Activated naive CD4-positive, alpha-beta T cell (primary cell): ENCODE measurements at regions not wholly inside any gene's neighbourhood (a gene's known extent, or its start where the extent isn't known, plus 50 kb on each side); places are given as distances from the start of the nearest gene placed in this dataset.

Experiments
- DNase-seq, 4 experiments: peaks; one replicate each; lab custom pipeline; 2025; lab: John Stamatoyannopoulos, UW

- DNase-seq: no peak
Observed at GRCh38 chr5:56459394-56460194, 226.5 kb upstream of the ANKRD55 start.

- DNase-seq: no peak
Observed at GRCh38 chr5:56457887-56458812, 225.0 kb upstream of the ANKRD55 start.

- no peak for DNase-seq
Observed at GRCh38 chr5:56456002-56456401, 222.9 kb upstream of the ANKRD55 start.

- DNase-seq: no peak
Observed at GRCh38 chr5:56455417-56455816, 222.3 kb upstream of the ANKRD55 start.

- no peak for DNase-seq
Observed at GRCh38 chr5:56454219-56454862, 221.2 kb upstream of the ANKRD55 start.

GRCh38 chr5:56451742-56452141 lies 218.6 kb upstream of the ANKRD55 start:
- DNase-seq: no peak

GRCh38 chr5:56450766-56451165 lies 217.6 kb upstream of the ANKRD55 start:
- no peak for DNase-seq

- no peak for DNase-seq
Observed at GRCh38 chr5:56449071-56449640, 216.0 kb upstream of the ANKRD55 start.

- no peak for DNase-seq
Observed at GRCh38 chr5:56447656-56448055, 214.5 kb upstream of the ANKRD55 start.

- no peak for DNase-seq
Observed at GRCh38 chr5:56447232-56447631, 214.1 kb upstream of the ANKRD55 start.

- no peak for DNase-seq
Observed at GRCh38 chr5:56446728-56447127, 213.6 kb upstream of the ANKRD55 start.

- DNase-seq: no peak
Observed at GRCh38 chr5:56443826-56444225, 210.7 kb upstream of the ANKRD55 start.

GRCh38 chr5:56440871-56441740 lies 208.0 kb upstream of the ANKRD55 start:
- no peak for DNase-seq

- DNase-seq: no peak
Observed at GRCh38 chr5:56434986-56435385, 201.9 kb upstream of the ANKRD55 start.

GRCh38 chr5:56433039-56433617 lies 200.0 kb upstream of the ANKRD55 start:
- no peak for DNase-seq

- no peak for DNase-seq
Observed at GRCh38 chr5:56432321-56432720, 199.2 kb upstream of the ANKRD55 start.

GRCh38 chr5:56430422-56430821 lies 197.3 kb upstream of the ANKRD55 start:
- DNase-seq: no peak

- no peak for DNase-seq
Observed at GRCh38 chr5:56429110-56429561, 196.0 kb upstream of the ANKRD55 start.

- DNase-seq: no peak
Observed at GRCh38 chr5:56426693-56427092, 193.6 kb upstream of the ANKRD55 start.

GRCh38 chr5:56422076-56422762 lies 189.1 kb upstream of the ANKRD55 start:
- DNase-seq: no peak
